ENCODE measurements at regions not wholly inside any gene's neighbourhood (a gene's known extent, or its start where the extent isn't known, plus 50 kb on each side); places are given as distances from the start of the nearest gene placed in this dataset.

DNA sequence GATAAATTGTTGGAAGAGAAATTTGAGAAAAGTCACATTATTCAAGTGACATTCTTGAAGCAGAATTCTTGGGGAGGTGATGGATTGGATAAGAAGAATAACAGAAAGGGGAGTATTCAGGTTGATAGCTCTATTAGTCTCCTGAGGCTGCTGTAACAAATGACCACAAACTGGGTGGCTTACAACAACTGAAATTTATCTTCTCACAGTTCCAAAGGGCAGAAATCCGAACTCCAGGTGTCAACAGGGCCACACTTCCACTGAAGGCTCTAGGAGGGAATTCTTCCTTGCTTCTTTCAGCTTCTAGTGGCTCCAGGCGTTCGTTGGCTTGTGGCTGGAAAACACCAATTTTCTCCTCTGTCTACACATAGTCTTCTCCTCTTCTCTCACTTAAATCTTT lies 99.8 kb downstream of the TES start:
- in situ Hi-C loops (cut with HindIII; ENCODE audit: low sequenced_read_pairs): no loop called here

DNA sequence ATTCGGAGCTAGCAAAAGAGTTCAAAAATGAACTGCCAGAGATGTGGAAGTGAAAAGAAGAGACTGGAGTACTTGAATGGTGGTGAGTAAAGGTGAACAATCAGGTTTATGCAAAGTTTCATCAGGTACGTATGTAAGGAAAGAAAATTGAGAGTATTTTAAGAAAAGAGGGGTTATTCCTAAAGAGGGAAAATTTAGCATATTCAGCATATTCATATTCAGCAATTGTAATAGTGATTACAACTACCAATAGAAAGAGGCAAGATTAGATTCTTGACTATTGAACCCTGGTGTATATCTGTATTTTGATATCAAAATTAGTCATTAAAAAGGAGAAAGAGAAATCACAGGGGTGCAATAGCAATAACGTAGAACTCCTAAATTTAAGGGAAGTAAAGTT lies 100.9 kb downstream of the TES start:
- in situ Hi-C loops (cut with HindIII; ENCODE audit: low sequenced_read_pairs): no loop called here

DNA sequence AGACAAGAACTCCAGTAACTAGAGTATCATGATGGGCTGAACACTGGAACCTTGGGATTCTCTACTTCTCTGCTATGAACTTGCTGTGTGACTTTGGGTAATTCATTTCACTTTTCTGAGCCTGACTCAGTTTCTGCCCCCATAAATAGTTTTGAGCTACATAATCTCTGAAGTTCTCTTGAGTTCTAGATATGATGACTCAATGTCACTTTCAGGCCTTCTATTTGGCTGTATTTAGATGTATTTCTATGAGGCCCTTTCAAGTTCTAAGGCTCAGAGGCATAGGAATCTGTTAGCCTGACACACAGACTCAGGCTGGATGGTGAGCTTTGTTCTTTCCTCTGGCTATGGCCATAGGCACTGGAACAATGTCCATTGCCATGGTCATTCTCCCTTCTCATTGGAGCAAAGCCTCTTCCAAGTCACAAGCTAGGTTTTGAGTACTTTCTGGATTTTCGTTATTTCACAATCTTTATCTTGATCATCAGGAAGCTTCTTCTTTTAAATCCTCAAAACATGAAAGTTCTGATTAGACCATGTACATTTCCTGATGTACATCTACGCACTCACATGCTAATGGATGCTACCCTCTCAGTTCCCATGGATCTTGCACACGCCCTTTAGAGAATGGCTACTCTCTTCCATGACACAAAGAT lies 101.6 kb downstream of the TES start:
- in situ Hi-C loops (cut with HindIII; ENCODE audit: low sequenced_read_pairs): no loop called here

GRCh38 chr7:116315293-116315692 lies 105.0 kb downstream of the TES start:
- in situ Hi-C loops (cut with HindIII; ENCODE audit: low sequenced_read_pairs): no loop called here

- in situ Hi-C loops (cut with HindIII; ENCODE audit: low sequenced_read_pairs): no loop called here
These were observed 105.5 kb downstream of the TES start for GRCh38 chr7:116315803-116316202.

GRCh38 chr7:116316838-116317628 lies 106.7 kb downstream of the TES start:
- in situ Hi-C loops (cut with HindIII; ENCODE audit: low sequenced_read_pairs): no loop called here

DNA sequence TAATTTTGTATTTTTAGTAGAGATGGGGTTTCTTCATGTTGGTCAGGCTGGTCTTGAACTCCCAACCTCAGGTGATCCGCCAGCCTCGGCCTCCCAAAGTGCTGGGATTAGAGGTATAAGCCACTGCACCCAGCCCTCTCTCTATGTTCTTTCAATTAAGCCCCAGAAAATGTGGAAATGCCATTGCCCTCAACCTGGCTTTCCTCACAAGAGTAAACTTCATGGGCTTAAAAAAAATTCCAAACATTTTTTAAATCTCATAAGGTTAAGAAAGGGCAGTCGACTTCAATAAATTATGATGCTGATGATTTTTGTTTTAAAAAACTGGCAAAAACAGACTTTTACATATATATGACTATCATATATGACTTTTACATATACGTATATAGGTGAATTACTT lies 107.6 kb downstream of the TES start:
- in situ Hi-C loops (cut with HindIII; ENCODE audit: low sequenced_read_pairs): no loop called here

DNA sequence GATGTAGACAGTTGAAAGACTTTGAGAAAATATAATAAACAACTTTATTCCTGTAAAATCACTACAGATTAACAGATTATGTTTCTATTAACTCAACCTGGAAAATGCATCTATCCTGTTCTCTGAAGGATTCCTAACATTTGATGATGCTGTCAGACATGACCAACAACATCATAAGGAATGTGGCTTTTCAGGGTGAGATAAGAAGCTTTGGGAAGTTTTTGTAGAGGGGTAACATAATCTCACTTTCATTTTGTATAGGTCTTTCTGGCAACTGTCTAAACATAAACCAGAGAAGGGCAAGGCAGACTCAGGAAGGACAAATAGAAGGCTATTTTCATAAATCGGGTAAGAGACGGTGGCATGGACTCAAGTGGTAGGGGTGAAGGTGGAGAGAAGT lies 112.2 kb downstream of the TES start:
- in situ Hi-C loops (cut with HindIII; ENCODE audit: low sequenced_read_pairs): no loop called here

GRCh38 chr7:116324582-116324981 lies 114.2 kb downstream of the TES start:
- in situ Hi-C loops (cut with HindIII; ENCODE audit: low sequenced_read_pairs): no loop called here

GRCh38 chr7:116325517-116325916 lies 115.2 kb downstream of the TES start:
- in situ Hi-C loops (cut with HindIII; ENCODE audit: low sequenced_read_pairs): loop anchor here (5.0 kb wide), 1 partner anchor 63 kb away; no protein-coding TSS in a partner anchor

DNA sequence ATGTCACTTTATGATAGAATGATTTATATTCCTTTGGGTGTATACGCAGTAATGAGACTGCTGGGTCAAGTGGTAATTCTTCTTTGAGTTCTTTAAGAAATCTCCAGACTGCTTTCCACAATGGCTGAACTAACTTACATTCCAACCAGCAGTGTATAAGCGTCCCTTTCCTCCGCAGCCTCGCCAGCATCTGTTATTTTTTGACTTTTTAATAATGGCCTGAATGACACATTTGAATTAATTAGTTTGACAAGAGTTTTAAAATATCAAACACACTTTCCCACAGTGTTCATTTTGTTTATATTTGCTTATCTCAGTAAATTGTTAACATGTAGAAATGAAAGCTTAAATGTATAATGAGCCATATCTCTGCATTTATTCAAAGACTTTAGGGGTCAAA lies 116.8 kb downstream of the TES start:
- in situ Hi-C loops (cut with HindIII; ENCODE audit: low sequenced_read_pairs): loop anchor here (5.0 kb wide), 1 partner anchor 65 kb away; no protein-coding TSS in a partner anchor

DNA sequence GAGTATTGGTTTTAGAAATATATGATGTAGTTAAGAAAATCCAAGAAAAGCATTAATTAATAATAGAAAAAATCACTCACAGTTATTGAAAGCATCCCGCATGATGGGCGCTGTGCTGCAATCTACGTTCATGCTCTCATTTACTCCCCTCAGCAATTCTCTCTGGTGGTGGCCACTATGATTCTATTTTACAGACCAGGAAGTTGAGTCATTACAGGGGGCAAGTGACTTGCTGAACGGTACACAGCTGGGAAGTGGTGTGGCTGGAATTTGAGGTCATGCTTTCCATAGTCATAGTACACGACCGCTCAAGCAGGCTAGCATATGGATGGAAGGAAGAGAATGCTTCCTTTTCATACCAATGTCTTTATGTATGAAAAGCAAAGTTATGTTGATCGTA lies 117.4 kb downstream of the TES start:
- in situ Hi-C loops (cut with HindIII; ENCODE audit: low sequenced_read_pairs): loop anchor here (5.0 kb wide), 1 partner anchor 65 kb away; no protein-coding TSS in a partner anchor

DNA sequence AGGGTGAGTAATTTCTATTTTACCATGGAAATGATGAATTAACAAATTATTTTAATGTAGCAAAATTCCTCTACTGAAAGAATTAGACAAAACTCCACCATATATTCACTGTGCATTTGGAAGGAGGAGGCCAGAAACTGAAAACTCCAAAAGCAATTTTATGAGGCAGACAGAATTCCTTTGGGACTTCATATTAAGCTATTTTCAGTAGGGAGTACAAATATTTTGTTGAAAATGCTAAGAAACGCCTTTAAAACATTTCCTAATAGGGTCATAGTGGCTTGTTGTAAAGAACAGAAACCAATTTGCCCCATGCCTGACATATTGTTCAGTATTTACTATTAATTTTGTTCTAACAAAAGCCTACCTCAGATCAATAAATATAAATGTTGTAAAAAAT lies 117.8 kb downstream of the TES start:
- in situ Hi-C loops (cut with HindIII; ENCODE audit: low sequenced_read_pairs): loop anchor here (5.0 kb wide), 1 partner anchor 66 kb away; no protein-coding TSS in a partner anchor

GRCh38 chr7:116329686-116330503 lies 119.6 kb downstream of the TES start:
- in situ Hi-C loops (cut with HindIII; ENCODE audit: low sequenced_read_pairs): loop anchor here (5.0 kb wide), 1 partner anchor 68 kb away; no protein-coding TSS in a partner anchor

GRCh38 chr7:116331020-116331419 lies 120.7 kb downstream of the TES start:
- in situ Hi-C loops (cut with HindIII; ENCODE audit: low sequenced_read_pairs): no loop called here

- in situ Hi-C loops (cut with HindIII; ENCODE audit: low sequenced_read_pairs): no loop called here
These were observed 122.4 kb downstream of the TES start for GRCh38 chr7:116332766-116333165.

DNA sequence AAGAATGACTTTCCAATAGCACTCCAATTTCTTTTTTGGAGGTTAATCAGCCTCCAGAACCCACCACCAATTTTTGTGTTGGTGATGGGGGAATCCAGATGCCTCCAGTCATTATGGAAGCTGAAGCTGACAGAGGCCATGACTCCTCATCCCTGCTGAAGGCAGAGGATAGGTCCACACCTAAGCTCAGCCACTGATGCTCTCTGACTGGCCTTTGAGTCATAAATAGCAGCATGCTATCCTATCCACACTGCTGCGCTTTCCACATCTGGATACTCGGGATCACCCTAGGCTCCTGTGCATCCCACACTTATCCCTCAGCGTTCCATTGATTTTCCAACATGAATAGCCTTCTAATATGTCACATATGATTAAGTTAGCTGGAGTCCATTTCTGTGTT lies 124.2 kb downstream of the TES start:
- in situ Hi-C loops (cut with HindIII; ENCODE audit: low sequenced_read_pairs): no loop called here

DNA sequence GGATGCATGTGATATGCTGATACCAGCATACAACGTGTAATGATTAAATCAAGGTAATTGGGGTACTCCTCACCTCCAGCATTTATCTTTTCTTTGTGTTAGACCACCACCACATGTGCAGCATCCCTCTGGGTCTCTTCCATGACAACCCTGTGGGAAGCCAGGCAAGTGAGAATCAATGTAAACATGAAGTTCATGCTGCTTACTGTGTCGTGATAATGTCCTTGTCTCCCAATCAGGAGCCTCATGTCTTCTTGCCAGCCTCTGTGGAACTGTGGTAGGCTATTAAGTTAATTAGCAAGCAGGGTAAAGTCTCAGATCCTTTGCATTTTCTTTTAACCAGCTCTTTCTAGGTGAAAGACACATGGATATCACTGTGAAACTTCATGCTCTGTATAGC lies 126.7 kb downstream of the TES start:
- in situ Hi-C loops (cut with HindIII; ENCODE audit: low sequenced_read_pairs): no loop called here

- in situ Hi-C loops (cut with HindIII; ENCODE audit: low sequenced_read_pairs): no loop called here
These were observed 127.5 kb downstream of the TES start for GRCh38 chr7:116337800-116338199.

DNA sequence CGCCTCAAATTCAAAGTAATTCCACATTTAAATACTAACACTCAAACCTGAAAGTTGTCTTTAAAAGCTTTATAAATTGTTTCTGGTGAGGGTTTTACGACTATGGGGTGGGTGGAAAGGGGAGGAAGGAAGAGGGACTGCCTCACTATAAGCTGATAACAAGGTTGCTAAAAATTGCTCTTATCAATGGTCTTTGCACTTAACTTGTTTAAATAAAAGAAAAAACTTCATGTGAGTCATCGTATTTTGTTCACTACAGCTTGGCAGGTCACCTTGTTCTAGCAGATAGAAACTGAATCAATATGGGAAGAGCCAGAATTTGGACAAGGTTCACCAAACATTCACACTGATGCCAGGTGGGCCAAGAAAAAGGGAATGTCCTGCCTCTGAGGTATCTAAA lies 129.2 kb downstream of the TES start:
- in situ Hi-C loops (cut with HindIII; ENCODE audit: low sequenced_read_pairs): no loop called here

DNA sequence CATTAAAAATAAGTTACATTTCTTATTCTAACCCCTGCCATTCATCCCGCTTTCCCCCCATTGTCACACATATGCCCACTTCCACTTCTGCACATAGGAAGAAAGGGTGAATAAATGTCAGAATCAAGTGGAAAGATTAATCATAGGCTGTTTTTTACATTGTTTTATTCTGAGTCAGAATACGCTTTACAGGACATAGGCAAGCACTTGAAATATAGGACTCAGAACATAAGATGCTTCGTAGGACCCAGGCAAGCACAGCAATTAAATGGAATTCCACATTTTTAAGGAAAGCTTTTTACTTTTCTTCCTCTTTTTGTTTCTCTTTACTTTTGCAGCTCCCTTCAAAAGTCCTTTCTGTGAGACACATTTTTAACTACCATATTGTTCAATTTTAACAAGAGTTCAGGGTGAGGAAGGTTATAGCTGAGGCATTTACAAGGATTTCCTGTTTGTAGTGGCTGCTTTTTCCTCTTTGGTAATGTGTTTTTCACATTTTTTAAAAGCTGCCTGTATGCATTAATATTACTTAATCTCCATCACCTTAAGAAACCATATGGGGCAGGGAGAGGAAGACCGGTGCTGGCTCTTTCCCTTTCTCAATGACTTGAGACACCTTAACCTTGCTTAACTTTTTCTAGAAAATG lies 130.0 kb downstream of the TES start:
- in situ Hi-C loops (cut with HindIII; ENCODE audit: low sequenced_read_pairs): no loop called here

Measured in endothelial cell of hepatic sinusoid (primary cell).